C4-2B (cell line): ENCODE measurements at regions not wholly inside any gene's neighbourhood (a gene's known extent, or its start where the extent isn't known, plus 50 kb on each side); places are given as distances from the start of the nearest gene placed in this dataset.

ENCODE experiments used
- ZFX ChIP-seq: fragments of 450-650 bp; IDR thresholded peaks from 2 replicates; pipeline ENCODE4 v1.6.1; 2017
- TF ChIP-seq, protein P1 (sequence below): fragments of 450-650 bp; conservative IDR thresholded peaks from 2 replicates; pipeline ENCODE4 v1.5.1; 2017; ENCODE audit warnings: mild to moderate bottlenecking

DNA sequence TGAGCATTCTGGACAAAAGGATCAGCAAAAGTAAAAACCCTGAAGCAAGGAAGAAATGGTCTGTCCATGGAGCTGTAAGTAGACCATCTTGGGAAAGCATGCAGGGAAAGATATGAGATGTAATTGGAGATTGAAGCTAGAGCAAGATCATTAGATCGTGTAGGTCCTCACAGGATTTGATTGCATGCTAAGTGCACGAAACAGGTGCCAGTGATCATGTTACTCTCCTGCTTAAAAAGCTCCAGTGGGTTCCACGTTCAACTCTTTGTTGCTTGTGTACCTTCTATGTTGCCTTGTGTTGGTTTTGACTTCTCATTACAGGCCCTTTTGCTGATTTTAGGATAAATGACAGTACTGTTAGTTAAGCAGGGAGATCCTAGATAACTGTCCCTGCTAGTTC, 442.0 kb downstream of the DMRT2 start:
- TF ChIP-seq, protein P1, sequence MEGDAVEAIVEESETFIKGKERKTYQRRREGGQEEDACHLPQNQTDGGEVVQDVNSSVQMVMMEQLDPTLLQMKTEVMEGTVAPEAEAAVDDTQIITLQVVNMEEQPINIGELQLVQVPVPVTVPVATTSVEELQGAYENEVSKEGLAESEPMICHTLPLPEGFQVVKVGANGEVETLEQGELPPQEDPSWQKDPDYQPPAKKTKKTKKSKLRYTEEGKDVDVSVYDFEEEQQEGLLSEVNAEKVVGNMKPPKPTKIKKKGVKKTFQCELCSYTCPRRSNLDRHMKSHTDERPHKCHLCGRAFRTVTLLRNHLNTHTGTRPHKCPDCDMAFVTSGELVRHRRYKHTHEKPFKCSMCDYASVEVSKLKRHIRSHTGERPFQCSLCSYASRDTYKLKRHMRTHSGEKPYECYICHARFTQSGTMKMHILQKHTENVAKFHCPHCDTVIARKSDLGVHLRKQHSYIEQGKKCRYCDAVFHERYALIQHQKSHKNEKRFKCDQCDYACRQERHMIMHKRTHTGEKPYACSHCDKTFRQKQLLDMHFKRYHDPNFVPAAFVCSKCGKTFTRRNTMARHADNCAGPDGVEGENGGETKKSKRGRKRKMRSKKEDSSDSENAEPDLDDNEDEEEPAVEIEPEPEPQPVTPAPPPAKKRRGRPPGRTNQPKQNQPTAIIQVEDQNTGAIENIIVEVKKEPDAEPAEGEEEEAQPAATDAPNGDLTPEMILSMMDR, result no peak
- no peak for TF ChIP-seq ZFX
